ENCODE measurements at regions not wholly inside any gene's neighbourhood (a gene's known extent, or its start where the extent isn't known, plus 50 kb on each side); places are given as distances from the start of the nearest gene placed in this dataset.

DNA sequence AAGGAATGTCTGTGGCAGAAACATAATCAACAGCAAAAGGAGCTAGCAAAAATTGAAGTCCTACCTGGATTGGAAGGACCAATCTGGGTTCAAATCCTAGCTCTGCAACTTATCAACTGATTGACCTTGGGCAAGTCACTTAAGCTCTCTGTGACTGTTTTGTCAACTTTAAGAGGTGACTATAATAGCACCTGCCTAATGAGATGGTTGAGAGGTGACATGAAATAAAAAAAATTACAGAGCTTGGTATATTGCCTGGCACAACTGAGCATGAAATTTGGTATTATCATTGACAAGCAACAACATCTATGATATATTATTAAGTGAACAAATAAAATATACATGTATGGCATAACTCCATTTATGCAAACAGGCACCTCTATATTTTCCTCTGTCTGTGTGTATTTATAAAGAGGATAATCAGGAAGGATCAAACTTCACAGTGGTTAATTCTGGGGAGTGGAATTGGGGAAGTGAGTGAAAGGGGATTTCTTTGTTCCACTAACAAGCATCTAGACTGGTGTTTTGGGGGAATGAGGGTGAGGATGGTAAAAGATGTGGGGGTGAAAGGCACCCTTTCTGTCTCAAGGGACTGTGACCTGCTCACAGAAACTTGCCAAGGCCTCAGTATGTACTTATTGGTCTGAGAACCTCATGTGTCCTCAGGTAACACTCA lies 132.8 kb upstream of the SERTAD2 start:
- no peaks in the 10 kb centered on the region; the same call in 1 of the 2 replicates for H3K9me3 ChIP-seq (ENCODE audit: control insufficient read depth, insufficient read depth, low read length)
- no peak overlapping the region for H3K9ac ChIP-seq (ENCODE audit: low read depth, low read length)
- H3K4me1 ChIP-seq (ENCODE audit: insufficient read depth, low read length), result peaks cover 4% of the 10 kb centered on the region; the same call in 1 of the 2 replicates

DNA sequence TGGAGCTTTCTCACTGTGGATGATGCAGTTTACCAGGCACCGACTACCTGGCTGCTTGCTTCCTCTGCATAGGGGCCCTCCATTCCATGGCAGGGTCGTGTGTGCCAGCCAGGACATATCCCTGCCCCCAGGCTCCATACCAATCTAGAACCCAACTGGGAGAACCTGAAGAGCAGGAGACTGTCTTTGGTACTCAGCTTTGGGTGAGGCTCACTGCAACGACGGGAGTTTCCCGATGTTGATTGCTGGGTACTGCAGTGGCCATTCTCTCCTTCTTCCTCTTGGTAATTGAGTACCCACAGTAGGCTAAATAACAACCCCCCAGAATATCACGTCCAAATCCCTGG lies 133.3 kb upstream of the SERTAD2 start:
- no peaks in the 10 kb centered on the region; the same call in 1 of the 2 replicates for H3K36me3 ChIP-seq (ENCODE audit: insufficient read depth, low read length)
- H3K9me3 ChIP-seq (ENCODE audit: control insufficient read depth, insufficient read depth, low read length), result no peaks in the 10 kb centered on the region; the same call in 1 of the 2 replicates
- peaks cover 4% of the 10 kb centered on the region; the same call in 1 of the 2 replicates for H3K4me1 ChIP-seq (ENCODE audit: insufficient read depth, low read length)
- no peak overlapping the region for H3K9ac ChIP-seq (ENCODE audit: low read depth, low read length)

More for the DNA sequence above, 132.8 kb upstream of the SERTAD2 start:
- H3K36me3 ChIP-seq (ENCODE audit: insufficient read depth, low read length), result no peaks in the 10 kb centered on the region; the same call in 1 of the 2 replicates

GRCh38 chr2:64787698-64788097 lies 134.0 kb upstream of the SERTAD2 start:
- no peaks in the 10 kb centered on the region; the same call in 1 of the 2 replicates for H3K36me3 ChIP-seq (ENCODE audit: insufficient read depth, low read length)
- no peaks in the 10 kb centered on the region; the same call in 1 of the 2 replicates for H3K9me3 ChIP-seq (ENCODE audit: control insufficient read depth, insufficient read depth, low read length)
- H3K4me1 ChIP-seq (ENCODE audit: insufficient read depth, low read length), result peaks cover 4% of the 10 kb centered on the region; the same call in 1 of the 2 replicates
- H3K9ac ChIP-seq (ENCODE audit: low read depth, low read length), result no peak overlapping the region

DNA sequence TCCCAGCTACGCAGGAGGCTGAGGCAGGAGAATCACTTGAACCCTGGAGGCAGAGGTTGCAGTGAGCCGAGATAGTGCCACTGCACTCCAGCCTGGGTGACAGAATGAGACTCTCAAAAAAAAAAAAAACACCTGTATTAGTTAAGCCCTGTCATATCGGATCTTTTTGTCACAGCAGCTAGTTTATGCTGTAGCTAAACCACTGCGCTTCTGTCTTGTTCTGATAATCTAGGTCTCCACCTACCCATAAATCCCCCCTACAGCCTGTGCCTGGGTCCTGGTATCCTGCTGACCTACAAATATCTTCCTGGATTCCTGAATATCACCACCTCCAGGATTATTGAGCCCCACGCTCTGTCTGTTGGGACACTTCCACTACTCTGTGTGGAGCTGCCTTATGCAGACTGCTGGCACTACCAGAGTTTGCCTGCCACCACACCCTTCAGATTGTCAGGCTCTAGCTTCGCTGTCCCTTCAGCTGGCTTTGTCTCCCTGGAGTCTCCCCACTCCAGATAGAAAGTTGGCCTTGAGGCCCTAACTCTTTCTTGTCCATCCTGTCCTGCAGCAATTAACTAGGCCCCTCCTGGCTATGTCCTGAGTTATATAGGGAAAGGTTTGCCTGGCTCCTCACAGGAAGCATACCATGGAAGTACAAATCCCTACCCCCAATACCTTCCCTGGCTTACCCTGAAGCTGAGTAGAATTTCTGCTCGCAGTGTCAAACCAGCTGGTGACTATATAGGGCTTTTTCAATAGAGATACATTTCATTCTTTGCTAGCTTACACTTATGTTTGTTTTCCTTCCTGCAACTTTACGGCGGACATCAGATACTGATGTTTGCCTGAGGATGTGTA lies 136.0 kb upstream of the SERTAD2 start:
- peaks cover 4% of the 10 kb centered on the region; the same call in 1 of the 2 replicates for H3K4me1 ChIP-seq (ENCODE audit: insufficient read depth, low read length)
- H3K9ac ChIP-seq (ENCODE audit: low read depth, low read length), result no peak overlapping the region
- no peaks in the 10 kb centered on the region; the same call in 1 of the 2 replicates for H3K9me3 ChIP-seq (ENCODE audit: control insufficient read depth, insufficient read depth, low read length)
- no peaks in the 10 kb centered on the region for H3K36me3 ChIP-seq (ENCODE audit: insufficient read depth, low read length)

DNA sequence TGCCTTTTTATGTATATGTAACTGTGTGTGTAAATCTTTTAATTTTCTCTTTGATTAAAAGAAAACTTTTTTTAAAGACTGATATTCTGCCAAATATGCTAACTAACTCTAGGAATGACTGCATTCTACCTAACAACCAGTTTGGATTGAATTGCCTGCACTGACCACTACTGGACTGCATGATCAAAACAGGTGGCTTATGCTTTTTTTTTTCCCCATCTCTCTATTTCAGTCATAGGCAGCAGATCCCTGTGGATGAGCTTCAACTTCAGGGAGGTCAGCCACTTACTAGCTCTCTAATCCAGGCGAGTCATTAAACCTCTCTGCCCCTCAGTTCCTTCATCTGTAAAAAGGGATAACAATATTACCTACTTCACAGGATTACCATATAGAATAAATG lies 138.6 kb upstream of the SERTAD2 start:
- Histone ChIP-seq H3K36me3 (ENCODE audit: insufficient read depth, low read length) (no peaks in the 10 kb centered on the region), H3K9me3 (ENCODE audit: control insufficient read depth, insufficient read depth, low read length) (no peaks in the 10 kb centered on the region), H3K4me1 (ENCODE audit: insufficient read depth, low read length) (peaks cover 4% of the 10 kb centered on the region; the same call in 1 of the 2 replicates), H3K9ac (ENCODE audit: low read depth, low read length) (no peak overlapping the region)

GRCh38 chr2:64792995-64793639 lies 139.4 kb upstream of the SERTAD2 start:
- Histone ChIP-seq H3K9me3 (ENCODE audit: control insufficient read depth, insufficient read depth, low read length) (no peaks in the 10 kb centered on the region), H3K4me1 (ENCODE audit: insufficient read depth, low read length) (peaks cover 4% of the 10 kb centered on the region; the same call in 1 of the 2 replicates), H3K9ac (ENCODE audit: low read depth, low read length) (no peak overlapping the region), H3K36me3 (ENCODE audit: insufficient read depth, low read length) (no peaks in the 10 kb centered on the region)

DNA sequence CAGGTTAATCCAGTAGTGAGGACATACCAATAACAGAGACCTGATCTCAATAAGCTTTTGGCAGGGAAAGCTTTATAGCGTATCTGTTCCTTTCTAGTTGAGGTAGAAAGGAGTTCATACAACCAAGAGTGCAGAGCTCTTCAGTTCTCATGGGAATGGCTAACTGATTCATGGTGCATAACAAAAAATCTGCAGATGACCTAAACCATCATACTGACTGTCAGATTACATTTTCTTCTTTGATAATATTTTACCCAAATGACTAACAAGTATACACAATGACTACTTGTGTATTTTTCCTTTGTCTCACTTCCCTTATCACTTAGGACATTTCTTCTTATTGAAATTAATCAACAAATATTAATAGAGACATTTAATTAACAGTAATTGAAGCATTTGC lies 140.0 kb upstream of the SERTAD2 start:
- Histone ChIP-seq H3K4me1 (ENCODE audit: insufficient read depth, low read length) (peaks cover 4% of the 10 kb centered on the region; the same call in 1 of the 2 replicates), H3K36me3 (ENCODE audit: insufficient read depth, low read length) (no peaks in the 10 kb centered on the region), H3K9ac (ENCODE audit: low read depth, low read length) (no peak overlapping the region), H3K9me3 (ENCODE audit: control insufficient read depth, insufficient read depth, low read length) (no peaks in the 10 kb centered on the region)

DNA sequence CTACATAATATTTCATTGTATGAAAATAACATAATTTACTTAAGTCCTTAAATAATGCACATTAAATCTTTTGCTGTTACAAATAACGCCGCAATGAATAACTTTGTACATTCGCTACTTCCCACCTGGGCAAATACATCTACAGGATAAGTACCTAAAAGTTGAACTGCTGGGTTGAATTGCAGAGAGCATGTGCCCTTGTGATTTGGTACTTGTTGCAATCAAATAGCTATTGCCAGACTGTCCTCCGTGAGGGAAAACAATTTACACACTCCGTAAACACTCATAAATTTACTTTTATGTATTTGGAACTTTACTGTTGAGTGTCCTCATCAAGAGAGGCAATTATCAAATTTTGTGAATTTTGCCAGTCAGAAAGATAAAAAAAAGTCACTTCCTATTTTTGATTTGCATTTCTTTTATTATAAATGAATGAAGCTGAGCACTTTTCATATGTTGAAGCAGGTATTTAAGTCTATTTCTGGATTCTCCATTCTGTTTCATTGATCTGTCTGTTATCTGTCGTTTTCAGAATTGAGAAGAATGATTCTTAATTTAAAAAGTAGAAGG lies 140.8 kb upstream of the SERTAD2 start:
- H3K9me3 ChIP-seq (ENCODE audit: control insufficient read depth, insufficient read depth, low read length), result no peaks in the 10 kb centered on the region
- no peaks in the 10 kb centered on the region for H3K36me3 ChIP-seq (ENCODE audit: insufficient read depth, low read length)
- no peak overlapping the region for H3K9ac ChIP-seq (ENCODE audit: low read depth, low read length)
- H3K4me1 ChIP-seq (ENCODE audit: insufficient read depth, low read length), result peaks cover 4% of the 10 kb centered on the region; the same call in 1 of the 2 replicates

DNA sequence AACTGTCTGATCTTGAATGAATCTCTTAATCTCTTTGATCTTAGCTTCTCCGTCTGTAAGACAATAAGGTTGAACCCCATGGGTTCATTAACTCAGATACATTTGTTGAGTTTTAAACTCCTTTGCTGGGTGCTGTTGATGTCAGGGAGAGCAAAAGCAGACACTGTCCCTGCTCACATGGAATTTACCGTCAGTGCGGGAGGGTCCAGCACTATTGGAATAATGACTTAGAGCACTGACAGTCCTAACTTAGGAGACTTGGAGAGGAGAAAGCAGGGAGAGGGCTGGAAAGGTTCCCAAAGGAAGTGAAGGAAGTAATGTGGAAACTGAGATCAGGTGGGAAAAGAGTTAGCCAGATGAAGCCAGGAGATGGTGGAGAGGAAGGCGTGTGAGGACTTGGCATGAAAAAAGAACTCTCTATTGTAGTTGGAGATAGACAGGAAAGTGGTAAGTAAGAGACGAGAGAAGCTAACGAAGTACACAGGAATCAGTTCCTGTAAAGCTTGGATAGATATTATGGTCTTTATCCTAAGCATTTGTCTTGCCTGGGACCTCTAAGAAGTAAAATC lies 141.4 kb upstream of the SERTAD2 start:
- no peaks in the 10 kb centered on the region for H3K4me1 ChIP-seq (ENCODE audit: insufficient read depth, low read length)
- no peak overlapping the region for H3K9ac ChIP-seq (ENCODE audit: low read depth, low read length)
- no peaks in the 10 kb centered on the region for H3K9me3 ChIP-seq (ENCODE audit: control insufficient read depth, insufficient read depth, low read length)
- H3K36me3 ChIP-seq (ENCODE audit: insufficient read depth, low read length), result no peaks in the 10 kb centered on the region

DNA sequence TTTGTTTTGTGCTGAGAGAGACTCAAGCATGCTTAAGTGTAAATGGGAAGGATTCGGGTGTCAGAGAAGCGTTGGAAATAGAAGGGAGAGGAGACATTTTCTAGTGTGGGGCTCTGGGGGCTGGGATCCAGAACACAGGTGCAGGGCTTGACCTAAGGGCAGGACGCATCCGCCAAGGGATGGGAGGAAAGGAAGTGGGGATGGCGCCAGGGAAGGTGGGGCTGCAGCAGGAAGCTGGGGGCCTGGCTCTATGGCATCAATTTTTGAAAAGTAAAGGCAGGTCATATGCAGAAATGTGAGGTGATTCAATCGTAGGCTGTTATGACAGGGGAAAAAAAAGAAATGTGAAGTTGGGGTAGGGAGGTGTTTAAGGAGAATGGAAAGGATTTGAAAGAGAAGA lies 143.2 kb upstream of the SERTAD2 start:
- Histone ChIP-seq H3K36me3 (ENCODE audit: insufficient read depth, low read length) (no peaks in the 10 kb centered on the region), H3K9me3 (ENCODE audit: control insufficient read depth, insufficient read depth, low read length) (no peaks in the 10 kb centered on the region), H3K9ac (ENCODE audit: low read depth, low read length) (no peak overlapping the region), H3K4me1 (ENCODE audit: insufficient read depth, low read length) (no peaks in the 10 kb centered on the region)

DNA sequence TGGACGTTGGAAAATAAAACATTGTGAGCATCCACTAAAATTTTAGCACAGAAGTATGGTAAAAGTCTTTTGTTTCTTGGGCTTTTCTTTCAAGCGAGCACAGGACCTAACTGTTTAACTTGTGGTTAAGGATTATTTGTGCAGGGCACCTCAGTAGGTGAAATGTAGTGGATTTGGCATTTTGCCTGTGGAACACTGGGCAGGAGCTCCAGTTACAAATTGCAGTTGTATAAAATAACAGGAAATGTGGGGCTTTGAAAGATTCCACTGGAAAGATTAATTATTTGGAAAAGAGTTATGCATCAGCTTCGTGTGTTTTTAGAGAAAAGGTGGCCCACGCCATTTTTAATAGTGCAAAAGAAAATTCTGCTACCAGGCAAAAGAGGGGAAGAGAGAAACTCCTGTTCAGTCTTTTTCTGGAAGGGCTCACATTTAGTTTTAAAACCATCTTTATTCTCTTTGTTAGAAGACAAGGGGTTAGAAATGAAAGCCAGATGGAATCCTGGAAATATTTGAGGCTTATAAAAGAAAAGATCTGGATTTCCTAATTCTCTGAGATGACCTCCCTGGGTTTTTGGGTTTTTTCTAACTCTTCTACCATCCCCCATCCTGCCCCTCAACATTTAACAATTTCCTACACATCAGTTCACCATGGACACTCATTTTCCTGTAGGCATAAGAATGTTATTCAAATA lies 144.3 kb upstream of the SERTAD2 start:
- Histone ChIP-seq H3K36me3 (ENCODE audit: insufficient read depth, low read length) (no peaks in the 10 kb centered on the region), H3K4me1 (ENCODE audit: insufficient read depth, low read length) (no peaks in the 10 kb centered on the region), H3K9ac (ENCODE audit: low read depth, low read length) (no peak overlapping the region), H3K9me3 (ENCODE audit: control insufficient read depth, insufficient read depth, low read length) (no peaks in the 10 kb centered on the region)

- Histone ChIP-seq H3K4me1 (ENCODE audit: insufficient read depth, low read length) (no peaks in the 10 kb centered on the region), H3K36me3 (ENCODE audit: insufficient read depth, low read length) (no peaks in the 10 kb centered on the region), H3K9me3 (ENCODE audit: control insufficient read depth, insufficient read depth, low read length) (no peaks in the 10 kb centered on the region), H3K9ac (ENCODE audit: low read depth, low read length) (no peak overlapping the region)
Observed at GRCh38 chr2:64799592-64800252, 146.0 kb upstream of the SERTAD2 start.

DNA sequence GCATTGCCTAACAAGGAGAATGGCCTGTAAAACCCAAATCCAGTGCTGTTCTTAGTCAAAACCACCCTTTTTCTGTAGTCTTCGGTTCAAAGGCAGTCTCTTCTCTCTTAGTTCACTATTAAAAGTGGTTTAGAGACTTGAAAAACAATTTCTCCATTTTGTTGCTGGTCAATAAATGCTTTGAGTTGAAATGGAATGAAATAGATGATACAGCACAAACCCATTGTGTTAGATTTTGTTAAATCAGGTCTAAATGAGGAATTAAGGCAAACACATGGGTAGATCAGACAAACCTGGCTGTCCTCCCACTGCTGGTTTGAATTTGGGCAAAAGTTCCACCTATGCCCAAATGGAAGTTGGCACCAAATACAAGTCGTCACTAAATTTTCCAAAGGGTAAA lies 150.1 kb upstream of the SERTAD2 start:
- H3K4me1 ChIP-seq (ENCODE audit: insufficient read depth, low read length), result no peaks in the 10 kb centered on the region
- H3K36me3 ChIP-seq (ENCODE audit: insufficient read depth, low read length), result no peaks in the 10 kb centered on the region
- no peak overlapping the region for H3K9ac ChIP-seq (ENCODE audit: low read depth, low read length)
- no peaks in the 10 kb centered on the region for H3K9me3 ChIP-seq (ENCODE audit: control insufficient read depth, insufficient read depth, low read length)
